Endothelial cell of umbilical vein (primary cell): ENCODE measurements at regions not wholly inside any gene's neighbourhood (a gene's known extent, or its start where the extent isn't known, plus 50 kb on each side); places are given as distances from the start of the nearest gene placed in this dataset.
A peak's percentile ranks its signal among the peaks of the same experiment; 100 is the strongest.

Experiments used
- BruUV-seq: library from RNA; stranded (reverse); fragments of 400-500 nt; replicated peaks from 2 replicates; lab custom pipeline; 2021; lab: Mats Ljungman, UMichigan
- CTCF ChIA-PET: fragments of 300-600, 350-600 bp; sonication (Branson Sonifier 250); formaldehyde crosslinking; loops from one replicate; lab custom pipeline; 2021; ENCODE audit warnings: antibody characterized with exemption, inconsistent platforms; lab: Charles Lee
- POLR2A ChIA-PET: fragments of 300-600, 350-600 bp; sonication (Branson Sonifier 250); formaldehyde crosslinking; loops from one replicate; lab custom pipeline; 2021; ENCODE audit warnings: antibody characterized with exemption, inconsistent platforms; lab: Charles Lee
- DNase-seq: peaks from one replicate; pipeline ENCODE4 v3.0.0-alpha.2; 2011; ENCODE audit warnings: low read depth, low spot score
- FAIRE-seq: peaks from 2 replicates; lab custom pipeline; 2011; peaks lifted over from hg19 to GRCh38; lab: Jason Lieb, UNC
- H2AFZ ChIP-seq: 2 replicates; pipeline ENCODE4 v1.6.0; 2012; ENCODE audit warnings: low read depth, low read length, control low read depth, inconsistent platforms
- H3K27ac ChIP-seq: 2 replicates; pipeline ENCODE4 v1.5.1; 2011; ENCODE audit warnings: low read depth, mild to moderate bottlenecking, control low read depth, low read length, moderate library complexity; ENCODE audit not compliant: insufficient read depth
- H3K27me3 ChIP-seq, 2 experiments: 2 replicates each; pipeline versions ENCODE4 v1.6.0 to v1.6.1; 2011; ENCODE audit warnings: low read length in 2 of 2, mixed read lengths in 1 of 2; ENCODE audit not compliant: control insufficient read depth in 2 of 2, insufficient read depth in 2 of 2
- H3K36me3 ChIP-seq, 2 experiments: 2 replicates in 1 of 2; 3 replicates in 1 of 2; pipeline ENCODE4 v1.5.1; 2011; ENCODE audit warnings: low read length in 2 of 2, mild to moderate bottlenecking in 1 of 2, moderate library complexity in 1 of 2; ENCODE audit not compliant: control insufficient read depth in 2 of 2, insufficient read depth in 2 of 2; ENCODE audit errors: extremely low read depth in 1 of 2
- H3K4me1 ChIP-seq: 3 replicates; pipeline ENCODE4 v1.5.1; 2011; ENCODE audit warnings: mild to moderate bottlenecking, low read length; ENCODE audit not compliant: control insufficient read depth, insufficient read depth; ENCODE audit errors: extremely low read depth
- H3K4me2 ChIP-seq: 2 replicates; pipeline ENCODE4 v1.6.1; 2011; ENCODE audit warnings: low read length, control low read depth, mixed read lengths; ENCODE audit not compliant: insufficient read depth
- H3K4me3 ChIP-seq, 3 experiments: fragments of 200-600 bp in 1 of 3; sonication (generic), shearing (Covaris generic) in 1 of 3; replicated peaks in 1 of 3; 2 replicates each; pipeline ENCODE4 v1.5.1; 2011 to 2016; ENCODE audit warnings: control low read depth in 3 of 3, low read length in 3 of 3, mild to moderate bottlenecking in 2 of 3, inconsistent platforms in 1 of 3, low read depth in 1 of 3, moderate library complexity in 1 of 3; ENCODE audit not compliant: insufficient read depth in 1 of 3
- H3K79me2 ChIP-seq: 2 replicates; pipeline ENCODE4 v1.6.0; 2012; ENCODE audit warnings: low read length, inconsistent platforms; ENCODE audit not compliant: control insufficient read depth, insufficient read depth
- H3K9ac ChIP-seq: replicated peaks from 2 replicates; pipeline ENCODE3; 2011; ENCODE audit warnings: low read length, control low read depth; ENCODE audit not compliant: insufficient read depth; ENCODE audit errors: extremely low read depth
- H3K9me1 ChIP-seq: replicated peaks from 3 replicates; pipeline ENCODE4 v1.6.0; 2011; ENCODE audit warnings: mild to moderate bottlenecking, low read length; ENCODE audit not compliant: control insufficient read depth, insufficient read depth; ENCODE audit errors: extremely low read depth
- H3K9me3 ChIP-seq: replicated peaks from 2 replicates; pipeline ENCODE4 v1.5.1; 2012; ENCODE audit warnings: low read length, inconsistent platforms; ENCODE audit not compliant: control insufficient read depth, insufficient read depth
- H4K20me1 ChIP-seq: replicated peaks from 2 replicates; pipeline ENCODE3; 2011; ENCODE audit warnings: mild to moderate bottlenecking, low read length; ENCODE audit not compliant: control insufficient read depth, insufficient read depth; ENCODE audit errors: extremely low read depth
- GATA2 ChIP-seq: IDR thresholded peaks from 2 replicates; pipeline ENCODE4 v1.7.0; 2011; ENCODE audit warnings: low read depth, mild to moderate bottlenecking, moderate library complexity, mixed read lengths, low read length; ENCODE audit not compliant: insufficient read length, insufficient read depth
- POLR2AphosphoS5 ChIP-seq: IDR thresholded peaks from 2 replicates; pipeline ENCODE4 v1.6.1; 2012; ENCODE audit warnings: low read depth, mild to moderate bottlenecking, control low read depth, low read length, moderate library complexity; ENCODE audit not compliant: insufficient read depth
- dilution Hi-C: fragments of 300-500 bp; cut with MboI; formaldehyde crosslinking; loops from one replicate; pipeline ENCODE4 v1.15.0; 2019; ENCODE audit warnings: low sequenced_read_pairs; ENCODE audit not compliant: extremely low pct_ligation_motif_present
- intact Hi-C: fragments of 100-400 bp; cut with micrococcal nuclease; formaldehyde crosslinking; loops from one replicate; pipeline ENCODE4 v1.10.0; 2022
- TF ChIP-seq, protein P1 (sequence below), 2 donors: IDR thresholded peaks; 1 replicate in 1 of 2; 2 replicates in 1 of 2; pipeline ENCODE4 v1.5.1; 2011; ENCODE audit warnings: low read length in 2 of 2, mild to moderate bottlenecking in 2 of 2, moderate library complexity in 2 of 2, control low read depth in 1 of 2, inconsistent platforms in 1 of 2, low read depth in 1 of 2; ENCODE audit not compliant: insufficient read depth in 1 of 2; ENCODE audit errors: extremely low read depth in 1 of 2

DNA sequence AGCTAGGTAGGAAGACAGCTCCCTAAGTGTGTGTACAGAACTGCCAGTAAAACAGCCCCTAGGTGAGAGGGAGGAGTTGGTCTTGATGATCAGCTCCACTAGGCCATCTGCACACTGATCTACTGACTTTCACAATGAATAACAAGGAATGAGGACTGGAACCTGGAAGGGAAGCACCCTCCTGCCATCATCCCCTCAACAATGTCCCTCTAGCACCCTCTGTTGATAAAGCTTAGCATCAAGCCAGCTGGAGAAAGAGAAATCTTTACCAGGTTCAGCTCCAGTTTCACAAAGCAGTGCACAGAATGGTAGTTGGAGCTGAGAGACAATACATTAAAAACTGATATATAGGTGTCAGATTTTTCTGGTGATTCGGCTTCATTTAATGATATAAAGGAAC is 57.2 kb upstream of the IRAK1BP1 start:
- Histone ChIP-seq H3K27me3 (peaks cover 0 to 2% of the 10 kb centered on the region in 2 experiments), H3K36me3 (no peaks in the 10 kb centered on the region), H3K9me3 (no peaks in the 10 kb centered on the region), H2AFZ (no peak overlapping the region), H3K9ac (no peak overlapping the region), H4K20me1 (no peaks in the 10 kb centered on the region), H3K9me1 (no peaks in the 10 kb centered on the region), H3K4me2 (no peak overlapping the region), H3K4me1 (no peaks in the 10 kb centered on the region), H3K4me3 (no peak overlapping the region), H3K79me2 (no peaks in the 10 kb centered on the region), H3K27ac (no peak overlapping the region)
- FAIRE-seq (peak; percentile 90), DNase-seq (peak; percentile 60)
- CTCF ChIA-PET, result interaction anchor here (0.6 to 4.7 kb wide), 44 partner anchors 8 to 1353 kb away, joined by 3 to 94 read pairs (median 4); partner anchors contain the start of genes HTR1B and LCA5
- TF ChIP-seq POLR2AphosphoS5 (no peak), GATA2 (no peak)
- TF ChIP-seq, protein P1, sequence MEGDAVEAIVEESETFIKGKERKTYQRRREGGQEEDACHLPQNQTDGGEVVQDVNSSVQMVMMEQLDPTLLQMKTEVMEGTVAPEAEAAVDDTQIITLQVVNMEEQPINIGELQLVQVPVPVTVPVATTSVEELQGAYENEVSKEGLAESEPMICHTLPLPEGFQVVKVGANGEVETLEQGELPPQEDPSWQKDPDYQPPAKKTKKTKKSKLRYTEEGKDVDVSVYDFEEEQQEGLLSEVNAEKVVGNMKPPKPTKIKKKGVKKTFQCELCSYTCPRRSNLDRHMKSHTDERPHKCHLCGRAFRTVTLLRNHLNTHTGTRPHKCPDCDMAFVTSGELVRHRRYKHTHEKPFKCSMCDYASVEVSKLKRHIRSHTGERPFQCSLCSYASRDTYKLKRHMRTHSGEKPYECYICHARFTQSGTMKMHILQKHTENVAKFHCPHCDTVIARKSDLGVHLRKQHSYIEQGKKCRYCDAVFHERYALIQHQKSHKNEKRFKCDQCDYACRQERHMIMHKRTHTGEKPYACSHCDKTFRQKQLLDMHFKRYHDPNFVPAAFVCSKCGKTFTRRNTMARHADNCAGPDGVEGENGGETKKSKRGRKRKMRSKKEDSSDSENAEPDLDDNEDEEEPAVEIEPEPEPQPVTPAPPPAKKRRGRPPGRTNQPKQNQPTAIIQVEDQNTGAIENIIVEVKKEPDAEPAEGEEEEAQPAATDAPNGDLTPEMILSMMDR (IDR thresholded peaks at IDR 0.05; ENCODE audit: extremely low read depth in 1 of 2, insufficient read depth in 1 of 2, low read depth in 1 of 2, low read length in 2 of 2), result peak; percentile 57 to 64
- no TSS peak for BruUV-seq
- dilution Hi-C loops, result no loop called here
- intact Hi-C loops, result loop anchor here (1.0 kb wide), 4 partner anchors 374 to 1344 kb away; no protein-coding TSS in a partner anchor
- POLR2A ChIA-PET, result no interaction called here

DNA sequence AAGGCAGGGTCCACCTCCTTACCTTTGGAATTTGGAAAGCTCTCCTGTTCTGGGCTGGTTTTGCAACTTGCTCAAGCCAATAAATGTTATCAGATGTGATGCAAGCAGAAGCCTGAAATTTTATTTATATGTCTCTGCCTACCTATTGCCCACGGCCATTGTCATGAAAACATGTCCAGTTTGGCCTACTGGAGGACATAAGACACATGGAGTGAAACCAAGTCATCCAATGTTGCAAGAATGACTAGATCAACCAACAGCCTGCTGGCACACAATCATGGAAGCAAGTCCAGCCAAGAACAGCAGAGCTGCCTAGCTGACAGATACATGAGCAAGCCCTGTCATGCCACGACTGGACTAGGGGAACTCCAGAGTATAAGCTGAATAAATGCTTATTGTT is 56.7 kb upstream of the IRAK1BP1 start:
- no peaks in the 10 kb centered on the region for H3K9me1 ChIP-seq
- DNase-seq, result no peak
- FAIRE-seq, result no peak
- intact Hi-C loops (loop anchor here (1.0 kb wide), 4 partner anchors 374 to 1344 kb away; no protein-coding TSS in a partner anchor), dilution Hi-C loops (no loop called here)
- H3K27ac ChIP-seq, result no peak overlapping the region
- CTCF ChIA-PET, result interaction anchor here (0.6 to 4.7 kb wide), 42 partner anchors 8 to 1353 kb away, joined by 3 to 94 read pairs (median 4); partner anchors contain the start of genes HTR1B and LCA5
- no peaks in the 10 kb centered on the region for H3K36me3 ChIP-seq
- no TSS peak for BruUV-seq
- no peaks in the 10 kb centered on the region for H3K9me3 ChIP-seq
- no peak overlapping the region for H3K9ac ChIP-seq
- TF ChIP-seq, protein P1 (IDR thresholded peaks at IDR 0.05; ENCODE audit: extremely low read depth in 1 of 2, insufficient read depth in 1 of 2, low read depth in 1 of 2, low read length in 2 of 2), result no peak
- H3K4me3 ChIP-seq, result no peak overlapping the region
- no peaks in the 10 kb centered on the region for H3K4me1 ChIP-seq
- H4K20me1 ChIP-seq, result no peaks in the 10 kb centered on the region
- POLR2A ChIA-PET, result no interaction called here
- H3K4me2 ChIP-seq, result no peak overlapping the region
- no peak overlapping the region for H2AFZ ChIP-seq
- H3K27me3 ChIP-seq, result peaks cover 0 to 2% of the 10 kb centered on the region in 2 experiments
- no peaks in the 10 kb centered on the region for H3K79me2 ChIP-seq
